Progenitor cell of endocrine pancreas (in vitro differentiated cells): ENCODE measurements at regions not wholly inside any gene's neighbourhood (a gene's known extent, or its start where the extent isn't known, plus 50 kb on each side); places are given as distances from the start of the nearest gene placed in this dataset.

ENCODE experiments used
- DNase-seq: peaks from one replicate; pipeline ENCODE4 v3.0.0; 2021; ENCODE audit warnings: low spot score; ENCODE audit not compliant: unreplicated experiment
- H3K27ac Mint-ChIP-seq: 2 replicates; pipeline ENCODE4 v1.8.0; 2021; ENCODE audit warnings: mild to moderate bottlenecking, moderate library complexity, mixed read lengths
- H3K27me3 Mint-ChIP-seq: 2 replicates; pipeline ENCODE4 v1.8.0; 2021; ENCODE audit warnings: mixed read lengths
- H3K36me3 Mint-ChIP-seq: 2 replicates; pipeline ENCODE4 v1.8.0; 2022; ENCODE audit warnings: mixed read lengths; ENCODE audit not compliant: insufficient read depth
- H3K4me1 Mint-ChIP-seq: 2 replicates; pipeline ENCODE4 v1.8.0; 2021; ENCODE audit warnings: low read depth, mixed read lengths
- H3K4me3 Mint-ChIP-seq: 2 replicates; pipeline ENCODE4 v1.8.0; 2021; ENCODE audit warnings: low read depth, mild to moderate bottlenecking, moderate library complexity, mixed read lengths
- H3K9me3 Mint-ChIP-seq: 2 replicates; pipeline ENCODE4 v1.8.0; 2021; ENCODE audit warnings: low read depth, mixed read lengths
- TF ChIP-seq, protein P1 (sequence below): fragments of 200-600 bp; sonication (generic); IDR thresholded peaks from one replicate; pipeline ENCODE4 v1.5.0; 2021; ENCODE audit warnings: antibody characterized with exemption, mild to moderate bottlenecking; ENCODE audit not compliant: unreplicated experiment

DNA sequence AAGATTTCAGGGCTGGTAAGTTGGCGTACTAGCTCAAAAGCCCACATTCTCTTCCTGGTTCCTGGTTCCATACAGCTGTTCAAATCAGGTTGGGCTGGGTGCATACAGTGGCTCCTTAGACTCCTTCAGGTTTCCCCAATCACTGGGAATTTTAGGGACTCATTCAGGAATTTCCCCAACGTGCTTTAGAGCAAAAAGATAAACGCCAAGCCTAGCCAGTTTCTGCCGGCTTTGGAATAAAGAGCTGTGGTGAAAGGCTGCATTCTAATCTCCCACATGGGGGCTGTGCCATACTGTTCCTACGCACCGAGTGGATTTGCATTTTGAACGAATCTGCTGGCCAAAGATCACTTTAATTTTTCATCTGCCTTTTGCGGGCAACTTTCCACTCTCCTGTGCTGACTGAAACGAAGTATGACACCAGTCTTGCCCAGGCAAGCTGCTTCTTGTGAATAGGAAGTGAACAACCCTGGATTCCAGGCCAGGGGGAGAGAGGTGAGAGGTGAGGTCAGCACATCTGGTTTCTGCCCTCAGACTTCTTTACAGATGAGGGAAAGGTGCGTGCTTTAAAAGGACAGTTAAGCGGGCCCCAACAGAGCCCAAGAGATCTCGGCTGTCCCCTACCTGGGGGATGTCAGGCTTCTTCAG, 184.2 kb upstream of the PDZRN3 start:
- Mint-ChIP-seq H3K9me3 (no peaks in the 10 kb centered on the region), H3K4me3 (no peak overlapping the region), H3K4me1 (peaks cover 2% of the 10 kb centered on the region), H3K27ac (no peak overlapping the region), H3K36me3 (no peaks in the 10 kb centered on the region), H3K27me3 (peaks cover 16% of the 10 kb centered on the region)
- no peak for DNase-seq
- TF ChIP-seq, protein P1, sequence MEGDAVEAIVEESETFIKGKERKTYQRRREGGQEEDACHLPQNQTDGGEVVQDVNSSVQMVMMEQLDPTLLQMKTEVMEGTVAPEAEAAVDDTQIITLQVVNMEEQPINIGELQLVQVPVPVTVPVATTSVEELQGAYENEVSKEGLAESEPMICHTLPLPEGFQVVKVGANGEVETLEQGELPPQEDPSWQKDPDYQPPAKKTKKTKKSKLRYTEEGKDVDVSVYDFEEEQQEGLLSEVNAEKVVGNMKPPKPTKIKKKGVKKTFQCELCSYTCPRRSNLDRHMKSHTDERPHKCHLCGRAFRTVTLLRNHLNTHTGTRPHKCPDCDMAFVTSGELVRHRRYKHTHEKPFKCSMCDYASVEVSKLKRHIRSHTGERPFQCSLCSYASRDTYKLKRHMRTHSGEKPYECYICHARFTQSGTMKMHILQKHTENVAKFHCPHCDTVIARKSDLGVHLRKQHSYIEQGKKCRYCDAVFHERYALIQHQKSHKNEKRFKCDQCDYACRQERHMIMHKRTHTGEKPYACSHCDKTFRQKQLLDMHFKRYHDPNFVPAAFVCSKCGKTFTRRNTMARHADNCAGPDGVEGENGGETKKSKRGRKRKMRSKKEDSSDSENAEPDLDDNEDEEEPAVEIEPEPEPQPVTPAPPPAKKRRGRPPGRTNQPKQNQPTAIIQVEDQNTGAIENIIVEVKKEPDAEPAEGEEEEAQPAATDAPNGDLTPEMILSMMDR: no peak

DNA sequence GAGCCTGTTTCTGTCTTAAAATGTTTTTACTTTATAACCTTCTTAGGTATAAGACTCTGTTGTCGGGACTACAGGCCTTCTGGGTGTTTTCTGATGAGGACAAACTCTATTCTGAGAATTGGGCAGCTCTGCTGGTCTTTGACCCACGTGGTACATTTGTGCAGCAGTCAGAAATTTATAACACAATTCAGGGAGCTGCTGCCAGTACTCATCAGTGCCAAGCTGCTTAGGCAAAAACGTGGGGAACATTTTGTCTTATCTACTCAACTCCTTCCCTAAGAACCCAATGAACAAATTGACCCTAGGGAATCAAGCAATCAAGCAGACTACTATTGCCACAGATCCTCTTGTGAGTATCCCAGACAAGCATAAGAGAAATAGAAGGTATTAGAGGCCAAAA, 180.7 kb upstream of the PDZRN3 start:
- H3K4me3 Mint-ChIP-seq: no peak overlapping the region
- H3K9me3 Mint-ChIP-seq: peaks cover 2% of the 10 kb centered on the region
- peaks cover 2% of the 10 kb centered on the region for H3K4me1 Mint-ChIP-seq
- TF ChIP-seq, protein P1: no peak
- H3K27ac Mint-ChIP-seq: no peak overlapping the region
- no peaks in the 10 kb centered on the region for H3K36me3 Mint-ChIP-seq
- DNase-seq: no peak
- peaks cover 14% of the 10 kb centered on the region for H3K27me3 Mint-ChIP-seq

GRCh38 chr3:73804204-73804603, 179.5 kb upstream of the PDZRN3 start:
- no peak for DNase-seq
- Mint-ChIP-seq H3K4me3 (no peak overlapping the region), H3K36me3 (no peaks in the 10 kb centered on the region), H3K9me3 (peaks cover 2% of the 10 kb centered on the region), H3K4me1 (peaks cover 2% of the 10 kb centered on the region), H3K27ac (no peak overlapping the region), H3K27me3 (peaks cover 8% of the 10 kb centered on the region)
- TF ChIP-seq, protein P1: no peak

GRCh38 chr3:73801444-73801843, 176.7 kb upstream of the PDZRN3 start:
- Mint-ChIP-seq H3K4me3 (no peak overlapping the region), H3K36me3 (no peaks in the 10 kb centered on the region), H3K9me3 (peaks cover 2% of the 10 kb centered on the region), H3K4me1 (peaks cover 16% of the 10 kb centered on the region), H3K27me3 (no peaks in the 10 kb centered on the region), H3K27ac (no peak overlapping the region)
- TF ChIP-seq, protein P1: no peak
- no peak for DNase-seq

DNA sequence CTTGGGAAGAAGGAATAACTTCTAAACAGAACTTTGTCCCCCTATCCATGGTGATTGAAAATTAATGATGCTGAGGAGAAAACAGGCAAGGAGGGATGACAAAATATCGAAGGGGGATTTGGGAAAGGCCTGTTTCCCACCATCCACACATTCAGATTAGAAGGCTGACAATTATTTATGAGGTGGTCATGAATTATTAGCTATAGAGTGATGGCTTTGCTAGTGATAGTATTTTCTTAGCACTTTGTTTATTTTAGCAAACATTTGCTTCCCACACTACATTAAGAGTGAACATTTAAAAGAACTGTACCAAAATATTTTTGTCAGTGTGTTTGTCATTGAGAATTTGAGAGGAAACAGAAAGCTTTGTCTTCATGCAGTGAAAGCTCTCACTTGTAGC, 172.6 kb upstream of the PDZRN3 start:
- TF ChIP-seq, protein P1: no peak
- no peaks in the 10 kb centered on the region for H3K36me3 Mint-ChIP-seq
- no peak overlapping the region for H3K4me3 Mint-ChIP-seq
- no peak overlapping the region for H3K27ac Mint-ChIP-seq
- no peak for DNase-seq
- no peaks in the 10 kb centered on the region for H3K9me3 Mint-ChIP-seq
- H3K27me3 Mint-ChIP-seq: peaks cover 14% of the 10 kb centered on the region
- H3K4me1 Mint-ChIP-seq: peaks cover 23% of the 10 kb centered on the region
